ENCODE measurements at regions not wholly inside any gene's neighbourhood (a gene's known extent, or its start where the extent isn't known, plus 50 kb on each side); places are given as distances from the start of the nearest gene placed in this dataset.

DNA sequence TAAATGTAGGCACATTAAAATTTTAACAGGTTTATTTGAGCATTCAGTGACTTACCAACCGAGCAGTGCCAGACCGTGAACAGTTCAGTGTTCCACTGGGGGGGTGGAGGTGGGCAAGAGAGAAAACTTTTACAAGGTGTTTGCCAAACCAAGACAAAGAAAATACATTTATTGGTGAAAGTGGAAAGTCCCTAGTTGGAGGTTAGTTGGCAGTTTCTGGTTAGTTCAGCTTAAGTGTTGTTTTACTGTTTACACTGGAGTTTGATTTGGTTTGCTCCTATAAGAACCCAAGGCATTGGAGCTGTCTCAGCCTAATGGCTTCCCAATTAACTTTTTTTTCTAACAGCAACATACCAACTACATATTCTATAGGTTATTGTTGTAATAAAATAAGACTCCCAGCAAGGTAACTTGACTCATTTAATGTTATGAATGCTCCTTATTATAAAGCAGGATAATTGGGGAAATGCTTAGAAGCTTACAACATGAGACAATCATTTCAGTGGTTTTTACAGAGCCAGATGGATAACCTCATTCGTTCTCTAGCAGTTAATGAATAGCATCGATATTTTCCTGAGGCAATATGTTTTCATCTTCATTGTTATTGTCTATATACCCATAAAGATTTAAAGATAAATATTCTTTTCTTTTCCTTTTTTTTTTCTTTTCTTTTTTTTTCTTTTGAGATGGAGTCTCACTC lies 115.8 kb downstream of the ETNK1 start:
- Histone ChIP-seq H3K9me2 (ENCODE audit: insufficient read depth, low read length) (no peaks in the 10 kb centered on the region), H2AFZ (ENCODE audit: low read depth, low read length) (no peak overlapping the region), H4K20me1 (ENCODE audit: insufficient read depth) (no peaks in the 10 kb centered on the region), H3K9me3 (ENCODE audit: low read length) (no peaks in the 10 kb centered on the region), H3K27ac (ENCODE audit: low read length) (no peak overlapping the region), H3F3A (ENCODE audit: insufficient read depth, low read length, poor library complexity, severe bottlenecking) (no peaks in the 10 kb centered on the region), H3K27me3 (ENCODE audit: insufficient read depth, low read depth, low read length) (no peaks in the 10 kb centered on the region), H3K9ac (ENCODE audit: low read length) (no peak overlapping the region), H3K36me3 (ENCODE audit: insufficient read depth, low read length) (no peaks in the 10 kb centered on the region), H3K4me3 (ENCODE audit: low read length) (no peak overlapping the region), H3K4me2 (ENCODE audit: low read length) (no peak overlapping the region), H3K79me2 (replicated peaks; ENCODE audit: insufficient read depth, low read length) (no peaks in the 10 kb centered on the region)
- TF ChIP-seq RAD21 (conservative IDR thresholded peaks at IDR 0.05), result no peak
- no peak for TF ChIP-seq POLR2AphosphoS5 (IDR thresholded peaks at IDR 0.05)
- TF ChIP-seq EP300 (conservative IDR thresholded peaks at IDR 0.05; ENCODE audit: poor library complexity, severe bottlenecking), result no peak

- H4K20me1 ChIP-seq (ENCODE audit: insufficient read depth), result no peaks in the 10 kb centered on the region
- H3K27me3 ChIP-seq (ENCODE audit: insufficient read depth, low read depth, low read length), result no peaks in the 10 kb centered on the region
- no peak for TF ChIP-seq POLR2AphosphoS5 (IDR thresholded peaks at IDR 0.05)
- no peak for TF ChIP-seq EP300 (conservative IDR thresholded peaks at IDR 0.05; ENCODE audit: poor library complexity, severe bottlenecking)
- TF ChIP-seq MXI1 (conservative IDR thresholded peaks at IDR 0.05; ENCODE audit: poor library complexity, severe bottlenecking), result no peak
- no peak for TF ChIP-seq TAF1 (IDR thresholded peaks at IDR 0.05; ENCODE audit: low read depth)
- TF ChIP-seq RAD21 (conservative IDR thresholded peaks at IDR 0.05), result no peak
- TF ChIP-seq, protein P1, sequence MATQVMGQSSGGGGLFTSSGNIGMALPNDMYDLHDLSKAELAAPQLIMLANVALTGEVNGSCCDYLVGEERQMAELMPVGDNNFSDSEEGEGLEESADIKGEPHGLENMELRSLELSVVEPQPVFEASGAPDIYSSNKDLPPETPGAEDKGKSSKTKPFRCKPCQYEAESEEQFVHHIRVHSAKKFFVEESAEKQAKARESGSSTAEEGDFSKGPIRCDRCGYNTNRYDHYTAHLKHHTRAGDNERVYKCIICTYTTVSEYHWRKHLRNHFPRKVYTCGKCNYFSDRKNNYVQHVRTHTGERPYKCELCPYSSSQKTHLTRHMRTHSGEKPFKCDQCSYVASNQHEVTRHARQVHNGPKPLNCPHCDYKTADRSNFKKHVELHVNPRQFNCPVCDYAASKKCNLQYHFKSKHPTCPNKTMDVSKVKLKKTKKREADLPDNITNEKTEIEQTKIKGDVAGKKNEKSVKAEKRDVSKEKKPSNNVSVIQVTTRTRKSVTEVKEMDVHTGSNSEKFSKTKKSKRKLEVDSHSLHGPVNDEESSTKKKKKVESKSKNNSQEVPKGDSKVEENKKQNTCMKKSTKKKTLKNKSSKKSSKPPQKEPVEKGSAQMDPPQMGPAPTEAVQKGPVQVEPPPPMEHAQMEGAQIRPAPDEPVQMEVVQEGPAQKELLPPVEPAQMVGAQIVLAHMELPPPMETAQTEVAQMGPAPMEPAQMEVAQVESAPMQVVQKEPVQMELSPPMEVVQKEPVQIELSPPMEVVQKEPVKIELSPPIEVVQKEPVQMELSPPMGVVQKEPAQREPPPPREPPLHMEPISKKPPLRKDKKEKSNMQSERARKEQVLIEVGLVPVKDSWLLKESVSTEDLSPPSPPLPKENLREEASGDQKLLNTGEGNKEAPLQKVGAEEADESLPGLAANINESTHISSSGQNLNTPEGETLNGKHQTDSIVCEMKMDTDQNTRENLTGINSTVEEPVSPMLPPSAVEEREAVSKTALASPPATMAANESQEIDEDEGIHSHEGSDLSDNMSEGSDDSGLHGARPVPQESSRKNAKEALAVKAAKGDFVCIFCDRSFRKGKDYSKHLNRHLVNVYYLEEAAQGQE (IDR thresholded peaks at IDR 0.05; ENCODE audit: borderline replicate concordance), result no peak
- no peak for TF ChIP-seq EZH2 (IDR thresholded peaks at IDR 0.05; ENCODE audit: borderline replicate concordance, insufficient read depth, low read length, poor library complexity, severe bottlenecking)
- TF ChIP-seq CTCF (IDR thresholded peaks at IDR 0.05; ENCODE audit: poor library complexity, severe bottlenecking), result no peak
- no peak for TF ChIP-seq SMC3 (conservative IDR thresholded peaks at IDR 0.05; ENCODE audit: poor library complexity)
- no peak overlapping the region for H2AFZ ChIP-seq (ENCODE audit: low read depth, low read length)
- H3K79me2 ChIP-seq (replicated peaks; ENCODE audit: insufficient read depth, low read length), result no peaks in the 10 kb centered on the region
- no peak overlapping the region for H3K4me2 ChIP-seq (ENCODE audit: low read length)
- H3K9me2 ChIP-seq (ENCODE audit: insufficient read depth, low read length), result no peaks in the 10 kb centered on the region
- H3K4me3 ChIP-seq (ENCODE audit: low read length), result no peak overlapping the region
- H3F3A ChIP-seq (ENCODE audit: insufficient read depth, low read length, poor library complexity, severe bottlenecking), result no peaks in the 10 kb centered on the region
- no peaks in the 10 kb centered on the region for H3K36me3 ChIP-seq (ENCODE audit: insufficient read depth, low read length)
- H3K9ac ChIP-seq (ENCODE audit: low read length), result no peak overlapping the region
- no peak overlapping the region for H3K27ac ChIP-seq (ENCODE audit: low read length)
- no peaks in the 10 kb centered on the region for H3K9me3 ChIP-seq (ENCODE audit: low read length)
Observed at GRCh38 chr12:22743700-22744099, 118.7 kb downstream of the ETNK1 start.

Data from neural cell (in vitro differentiated cells).